SK-N-SH (cell line): ENCODE measurements at regions not wholly inside any gene's neighbourhood (a gene's known extent, or its start where the extent isn't known, plus 50 kb on each side); places are given as distances from the start of the nearest gene placed in this dataset.

Experiments used
- CTCF ChIA-PET: fragments of 300-600, 350-600 bp; formaldehyde crosslinking; extraction: SDS; loops from one replicate; lab custom pipeline; 2021; lab: Yijun Ruan, JAX
- POLR2A ChIA-PET: fragments of 350-600 bp; sonication (Branson Sonifier 250); formaldehyde crosslinking; extraction: SDS; loops from one replicate; lab custom pipeline; 2020; ENCODE audit warnings: antibody characterized with exemption, inconsistent platforms; lab: Yijun Ruan, JAX
- DNase-seq: peaks from one replicate; pipeline ENCODE4 v3.0.0; 2012
- H2AFZ ChIP-seq: fragments of 200-600 bp; sonication (generic); 2 replicates; pipeline ENCODE4 v1.8.1; 2016; ENCODE audit warnings: antibody characterized with exemption, mild to moderate bottlenecking, low read depth
- H3F3A ChIP-seq: fragments of 200-600 bp; sonication (generic); replicated peaks from 2 replicates; pipeline ENCODE3; 2016; ENCODE audit warnings: antibody characterized with exemption, mild to moderate bottlenecking; ENCODE audit not compliant: insufficient read depth
- H3K27ac ChIP-seq, 2 experiments: fragments of 200-500 bp in 1 of 2; fragments of 200-600 bp in 1 of 2; sonication (Bioruptor generic) in 1 of 2; sonication (generic), shearing (Covaris generic) in 1 of 2; 2 replicates each; pipeline versions ENCODE4 v1.5.1 to v1.6.1; 2014 to 2016; ENCODE audit warnings: low read depth in 2 of 2, inconsistent platforms in 1 of 2, low read length in 1 of 2, mild to moderate bottlenecking in 1 of 2, mixed read lengths in 1 of 2
- H3K27me3 ChIP-seq: fragments of 200-600 bp; sonication (generic), shearing (Covaris generic); 2 replicates; pipeline ENCODE4 v1.6.1; 2016; ENCODE audit warnings: mixed run types; ENCODE audit not compliant: insufficient read depth
- H3K36me3 ChIP-seq, 2 experiments: fragments of 200-500 bp in 1 of 2; fragments of 200-600 bp in 1 of 2; sonication (Bioruptor generic) in 1 of 2; sonication (generic) in 1 of 2; replicated peaks in 1 of 2; 2 replicates each; pipeline versions ENCODE3 to v1.5.1; 2014 to 2016; ENCODE audit warnings: low read length in 1 of 2, mild to moderate bottlenecking in 1 of 2; ENCODE audit not compliant: insufficient read depth in 2 of 2, control insufficient read depth in 1 of 2
- H3K4me1 ChIP-seq, 2 experiments: fragments of 200-500 bp in 1 of 2; fragments of 200-600 bp in 1 of 2; sonication (Bioruptor generic) in 1 of 2; sonication (generic), shearing (Covaris generic) in 1 of 2; 2 replicates each; pipeline versions ENCODE4 v1.5.1 to v1.6.1; 2014 to 2016; ENCODE audit warnings: low read depth in 1 of 2, low read length in 1 of 2, mixed run types in 1 of 2; ENCODE audit not compliant: insufficient read depth in 2 of 2, control insufficient read depth in 1 of 2
- H3K4me2 ChIP-seq: fragments of 200-600 bp; sonication (generic), shearing (Covaris generic); 2 replicates; pipeline ENCODE4 v1.6.1; 2017; ENCODE audit warnings: mixed run types
- H3K4me3 ChIP-seq, 2 experiments: fragments of 200-500 bp in 1 of 2; fragments of 200-600 bp in 1 of 2; sonication (Bioruptor generic) in 1 of 2; sonication (generic), shearing (Covaris generic) in 1 of 2; 2 replicates each; pipeline versions ENCODE4 v1.5.1 to v1.8.1; 2014 to 2016; ENCODE audit warnings: low read depth in 2 of 2, inconsistent platforms in 1 of 2, low read length in 1 of 2, mild to moderate bottlenecking in 1 of 2, mixed read lengths in 1 of 2, moderate library complexity in 1 of 2
- H3K79me2 ChIP-seq: fragments of 200-600 bp; sonication (generic); 2 replicates; pipeline ENCODE4 v1.8.1; 2017; ENCODE audit warnings: mild to moderate bottlenecking; ENCODE audit not compliant: insufficient read depth
- H3K9ac ChIP-seq: fragments of 200-600 bp; sonication (generic); 2 replicates; pipeline ENCODE4 v1.6.1; 2017; ENCODE audit warnings: mixed run types
- H3K9me2 ChIP-seq: fragments of 200-600 bp; sonication (generic); 2 replicates; pipeline ENCODE4 v1.6.1; 2017; ENCODE audit warnings: mixed run types
- H3K9me3 ChIP-seq: fragments of 200-600 bp; sonication (generic); 2 replicates; pipeline ENCODE4 v1.6.1; 2017; ENCODE audit warnings: mixed run types, mild to moderate bottlenecking, moderate library complexity
- H4K20me1 ChIP-seq: fragments of 200-600 bp; sonication (generic); 2 replicates; pipeline ENCODE4 v1.6.1; 2017; ENCODE audit warnings: mild to moderate bottlenecking, mixed run types; ENCODE audit not compliant: insufficient read depth
- CHD2 ChIP-seq: fragments of 150-350 bp; IDR thresholded peaks from 2 replicates; pipeline ENCODE4 v1.6.1; 2018; ENCODE audit warnings: low read length; ENCODE audit not compliant: partially characterized antibody
- EP300 ChIP-seq, 2 experiments: IDR thresholded peaks; 2 replicates each; pipeline versions ENCODE4 v1.4.0 to v1.6.1; 2012; ENCODE audit warnings: borderline replicate concordance in 1 of 2, low read depth in 1 of 2, low read length in 1 of 2
- EZH2phosphoT487 ChIP-seq: fragments of 200-600 bp; sonication (generic); IDR thresholded peaks from 2 replicates; pipeline ENCODE4 v1.6.1; 2017; ENCODE audit warnings: low read depth, mixed run types, mild to moderate bottlenecking, antibody characterized with exemption, moderate library complexity, borderline replicate concordance
- FOXJ3 ChIP-seq: sonication (generic); formaldehyde crosslinking; IDR thresholded peaks from 2 replicates; pipeline ENCODE4 v1.5.1; 2020; ENCODE audit warnings: mild to moderate bottlenecking, missing genetic modification reagents
- GABPA ChIP-seq: IDR thresholded peaks from 2 replicates; pipeline ENCODE4 v1.4.0; 2012; ENCODE audit warnings: low read depth, mild to moderate bottlenecking
- MEF2A ChIP-seq: IDR thresholded peaks from 2 replicates; pipeline ENCODE4 v1.4.0; 2012; ENCODE audit warnings: low read depth, borderline replicate concordance
- MXI1 ChIP-seq: IDR thresholded peaks from 2 replicates; pipeline ENCODE4 v1.6.1; 2012; ENCODE audit warnings: mild to moderate bottlenecking, low read depth, low read length, improper control_type of control experiment
- NFIC ChIP-seq: IDR thresholded peaks from 2 replicates; pipeline ENCODE4 v1.4.0; 2012; ENCODE audit warnings: borderline replicate concordance
- RCOR1 ChIP-seq: fragments of 150-350 bp; IDR thresholded peaks from 2 replicates; pipeline ENCODE4 v1.6.1; 2017; ENCODE audit warnings: antibody characterized with exemption, low read length
- RXRA ChIP-seq: IDR thresholded peaks from 2 replicates; pipeline ENCODE4 v1.4.0; 2012; ENCODE audit warnings: low read depth, mild to moderate bottlenecking, borderline replicate concordance
- SIN3A ChIP-seq: IDR thresholded peaks from 2 replicates; pipeline ENCODE4 v1.6.1; 2012; ENCODE audit warnings: low read depth, mild to moderate bottlenecking, low read length, moderate library complexity, borderline replicate concordance
- TAF1 ChIP-seq: IDR thresholded peaks from 2 replicates; pipeline ENCODE4 v1.6.1; 2012; ENCODE audit warnings: low read depth, mild to moderate bottlenecking, low read length, moderate library complexity, borderline replicate concordance
- WGBS: methylation state at CpG from one replicate; pipeline ENCODE4 v1.1.6; 2017; ENCODE audit warnings: low lambda C conversion rate; 5-methylcytosine and 5-hydroxymethylcytosine counted together
- TF ChIP-seq, protein P1 (sequence below): fragments of 150-350 bp; IDR thresholded peaks from 2 replicates; pipeline ENCODE4 v1.6.1; 2017; ENCODE audit warnings: antibody characterized with exemption, low read length, low read depth, borderline replicate concordance
- TF ChIP-seq, protein P2 (sequence below): IDR thresholded peaks from 2 replicates; pipeline ENCODE4 v1.4.0; 2012; ENCODE audit warnings: low read depth, borderline replicate concordance
- TF ChIP-seq, protein P3 (sequence below): IDR thresholded peaks from 2 replicates; pipeline ENCODE4 v1.4.0; 2012; ENCODE audit warnings: low read depth
- TF ChIP-seq, protein P4 (sequence below): IDR thresholded peaks from 2 replicates; pipeline ENCODE4; 2012

DNA sequence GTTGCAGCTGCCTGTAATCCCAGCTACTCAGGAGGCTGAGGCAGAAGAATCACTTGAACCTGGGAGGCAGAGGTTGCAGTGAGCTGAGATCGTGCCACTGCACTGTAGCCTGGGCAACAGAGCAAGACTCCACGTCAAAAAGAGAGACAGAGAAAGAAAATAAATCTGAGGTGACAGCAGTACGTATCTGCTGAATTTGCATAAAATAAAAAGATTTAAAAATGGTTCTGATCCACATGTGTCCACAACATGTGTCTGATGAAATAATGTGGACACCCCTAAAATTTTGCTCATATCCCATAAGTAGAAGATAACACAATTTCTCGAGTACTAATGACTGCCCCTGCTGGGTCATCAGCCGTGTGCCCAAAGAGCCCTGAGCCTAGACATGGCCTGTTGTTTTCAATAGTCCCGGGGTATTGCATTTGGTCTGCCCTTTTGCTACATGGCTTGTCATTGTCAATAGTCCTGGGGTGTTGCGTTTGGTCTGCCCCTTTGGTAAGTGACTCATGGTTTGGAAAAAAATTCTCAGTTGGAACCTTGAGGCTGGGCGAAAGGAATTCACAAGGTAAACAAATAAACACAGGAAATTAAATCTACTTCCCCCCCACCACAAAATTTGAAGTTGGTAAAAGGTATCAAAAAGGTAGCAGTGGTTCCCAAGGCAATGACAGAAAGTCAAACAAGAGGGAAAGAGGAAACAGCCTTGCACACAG is 434.6 kb upstream of the MAF start:
- WGBS: 32% methylated on average over 8 of the region's 8 CpGs
- no peak for DNase-seq
- TF ChIP-seq SIN3A: no peak
- TF ChIP-seq, protein P1, sequence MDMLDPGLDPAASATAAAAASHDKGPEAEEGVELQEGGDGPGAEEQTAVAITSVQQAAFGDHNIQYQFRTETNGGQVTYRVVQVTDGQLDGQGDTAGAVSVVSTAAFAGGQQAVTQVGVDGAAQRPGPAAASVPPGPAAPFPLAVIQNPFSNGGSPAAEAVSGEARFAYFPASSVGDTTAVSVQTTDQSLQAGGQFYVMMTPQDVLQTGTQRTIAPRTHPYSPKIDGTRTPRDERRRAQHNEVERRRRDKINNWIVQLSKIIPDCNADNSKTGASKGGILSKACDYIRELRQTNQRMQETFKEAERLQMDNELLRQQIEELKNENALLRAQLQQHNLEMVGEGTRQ: no peak
- no peak for TF ChIP-seq EP300 (IDR thresholded peaks at IDR 0.05; ENCODE audit: borderline replicate concordance in 1 of 2, low read depth in 1 of 2, low read length in 1 of 2)
- TF ChIP-seq, protein P2, sequence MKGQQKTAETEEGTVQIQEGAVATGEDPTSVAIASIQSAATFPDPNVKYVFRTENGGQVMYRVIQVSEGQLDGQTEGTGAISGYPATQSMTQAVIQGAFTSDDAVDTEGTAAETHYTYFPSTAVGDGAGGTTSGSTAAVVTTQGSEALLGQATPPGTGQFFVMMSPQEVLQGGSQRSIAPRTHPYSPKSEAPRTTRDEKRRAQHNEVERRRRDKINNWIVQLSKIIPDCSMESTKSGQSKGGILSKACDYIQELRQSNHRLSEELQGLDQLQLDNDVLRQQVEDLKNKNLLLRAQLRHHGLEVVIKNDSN: no peak
- no peak for TF ChIP-seq RCOR1
- no peak for TF ChIP-seq EZH2phosphoT487
- TF ChIP-seq, protein P3, sequence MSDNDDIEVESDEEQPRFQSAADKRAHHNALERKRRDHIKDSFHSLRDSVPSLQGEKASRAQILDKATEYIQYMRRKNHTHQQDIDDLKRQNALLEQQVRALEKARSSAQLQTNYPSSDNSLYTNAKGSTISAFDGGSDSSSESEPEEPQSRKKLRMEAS: no peak
- TF ChIP-seq GABPA: no peak
- TF ChIP-seq CHD2: no peak
- no peak for TF ChIP-seq FOXJ3 (CRISPR knock-in tag)
- TF ChIP-seq MXI1: no peak
- TF ChIP-seq TAF1: no peak
- TF ChIP-seq, all 33 proteins: peak for 0

DNA sequence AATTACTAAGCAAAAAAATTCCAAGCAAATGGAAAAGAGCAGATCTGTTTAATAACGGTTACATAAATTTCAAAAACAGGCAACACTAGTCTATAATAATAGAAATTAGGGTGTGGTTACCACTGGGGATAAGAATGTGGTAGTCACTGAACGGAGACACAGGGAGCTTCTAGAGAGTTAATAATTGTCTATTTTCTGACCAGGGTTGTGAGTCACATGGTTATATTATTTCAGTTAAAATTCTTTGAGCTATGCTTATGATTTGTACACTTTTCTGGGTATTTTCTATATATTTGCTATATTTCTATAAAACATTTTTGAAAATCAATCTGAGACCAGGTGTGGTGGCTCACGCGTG is 433.9 kb upstream of the MAF start:
- no peaks in the 10 kb centered on the region for H3K36me3 ChIP-seq
- TF ChIP-seq NFIC (no peak), MEF2A (no peak), RXRA (no peak)
- TF ChIP-seq, protein P4, sequence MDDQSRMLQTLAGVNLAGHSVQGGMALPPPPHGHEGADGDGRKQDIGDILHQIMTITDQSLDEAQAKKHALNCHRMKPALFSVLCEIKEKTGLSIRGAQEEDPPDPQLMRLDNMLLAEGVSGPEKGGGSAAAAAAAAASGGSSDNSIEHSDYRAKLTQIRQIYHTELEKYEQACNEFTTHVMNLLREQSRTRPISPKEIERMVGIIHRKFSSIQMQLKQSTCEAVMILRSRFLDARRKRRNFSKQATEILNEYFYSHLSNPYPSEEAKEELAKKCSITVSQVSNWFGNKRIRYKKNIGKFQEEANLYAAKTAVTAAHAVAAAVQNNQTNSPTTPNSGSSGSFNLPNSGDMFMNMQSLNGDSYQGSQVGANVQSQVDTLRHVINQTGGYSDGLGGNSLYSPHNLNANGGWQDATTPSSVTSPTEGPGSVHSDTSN: no peak
- no peak overlapping the region for H3K27ac ChIP-seq
- no peak for DNase-seq
- H3K9ac ChIP-seq: no peak overlapping the region
- no peaks in the 10 kb centered on the region for H3K27me3 ChIP-seq
- H3K4me3 ChIP-seq: no peak overlapping the region
- no peaks in the 10 kb centered on the region for H3K4me1 ChIP-seq
- no peaks in the 10 kb centered on the region for H3K9me3 ChIP-seq
- ChIA-PET CTCF (no interaction called here), POLR2A (no interaction called here)
- H2AFZ ChIP-seq: no peak overlapping the region
- H3F3A ChIP-seq: no peaks in the 10 kb centered on the region
- no peaks in the 10 kb centered on the region for H3K79me2 ChIP-seq
- 63% methylated on average over 4 of the region's 4 CpGs for WGBS
- H4K20me1 ChIP-seq: no peaks in the 10 kb centered on the region
- H3K4me2 ChIP-seq: no peak overlapping the region
- H3K9me2 ChIP-seq: no peaks in the 10 kb centered on the region

More for the DNA sequence above, 434.6 kb upstream of the MAF start:
- Histone ChIP-seq H3K36me3 (no peaks in the 10 kb centered on the region), H2AFZ (no peak overlapping the region), H4K20me1 (no peaks in the 10 kb centered on the region), H3K4me3 (no peak overlapping the region), H3K79me2 (no peaks in the 10 kb centered on the region), H3K4me1 (no peaks in the 10 kb centered on the region), H3K27me3 (no peaks in the 10 kb centered on the region), H3K27ac (no peak overlapping the region), H3K4me2 (no peak overlapping the region), H3K9me3 (no peaks in the 10 kb centered on the region), H3K9ac (no peak overlapping the region), H3K9me2 (no peaks in the 10 kb centered on the region), H3F3A (no peaks in the 10 kb centered on the region)
- ChIA-PET CTCF (no interaction called here), POLR2A (no interaction called here)
